KMS-11 (cell line): ENCODE measurements at regions not wholly inside any gene's neighbourhood (a gene's known extent, or its start where the extent isn't known, plus 50 kb on each side); places are given as distances from the start of the nearest gene placed in this dataset.

Experiments
- H2AFZ ChIP-seq: fragments of 200-600 bp; sonication (generic); 2 replicates; pipeline ENCODE4 v1.6.1; 2016; ENCODE audit warnings: antibody characterized with exemption, mixed run types, low read depth
- H3K27ac ChIP-seq: fragments of 200-600 bp; sonication (generic); 2 replicates; pipeline ENCODE4 v1.6.1; 2016; ENCODE audit warnings: mild to moderate bottlenecking, mixed run types
- H3K27me3 ChIP-seq: fragments of 200-600 bp; sonication (generic); 2 replicates; pipeline ENCODE4 v1.6.1; 2017; ENCODE audit warnings: mild to moderate bottlenecking, low read depth, mixed run types, moderate library complexity; ENCODE audit not compliant: insufficient read depth
- H3K36me3 ChIP-seq: fragments of 200-600 bp; sonication (generic); 2 replicates; pipeline ENCODE4 v1.6.1; 2017; ENCODE audit warnings: mild to moderate bottlenecking, mixed run types; ENCODE audit not compliant: insufficient read depth
- H3K4me1 ChIP-seq: fragments of 200-600 bp; sonication (generic); 2 replicates; pipeline ENCODE4 v1.6.1; 2016; ENCODE audit warnings: mild to moderate bottlenecking, low read depth, mixed run types; ENCODE audit not compliant: poor library complexity, severe bottlenecking
- H3K4me2 ChIP-seq: fragments of 200-600 bp; sonication (generic); 2 replicates; pipeline ENCODE4 v1.7.0; 2016; ENCODE audit warnings: mild to moderate bottlenecking, mixed run types
- H3K4me3 ChIP-seq: fragments of 200-600 bp; sonication (generic); IDR thresholded peaks from 2 replicates; pipeline ENCODE4 v1.6.1; 2017; ENCODE audit warnings: low read depth, low read length, mixed read lengths; ENCODE audit not compliant: insufficient read depth
- H3K79me2 ChIP-seq: fragments of 200-600 bp; sonication (generic); 2 replicates; pipeline ENCODE4 v1.6.1; 2016; ENCODE audit warnings: low read depth, mixed run types; ENCODE audit not compliant: insufficient read depth
- H3K9ac ChIP-seq: fragments of 200-600 bp; sonication (generic); 2 replicates; pipeline ENCODE4 v1.6.1; 2016; ENCODE audit warnings: mild to moderate bottlenecking, mixed run types
- H4K20me1 ChIP-seq: fragments of 200-600 bp; sonication (generic); 2 replicates; pipeline ENCODE4 v1.6.1; 2016; ENCODE audit warnings: mild to moderate bottlenecking, mixed run types; ENCODE audit not compliant: insufficient read depth
- CTCF ChIP-seq: fragments of 200-600 bp; sonication (generic); conservative IDR thresholded peaks from 2 replicates; pipeline ENCODE4 v1.6.1; 2017; ENCODE audit warnings: low read depth, mild to moderate bottlenecking, antibody characterized with exemption, low read length, moderate library complexity, mixed read lengths

GRCh38 chr3:165404357-165405027, 208.3 kb upstream of the SLITRK3 start:
- no peak for TF ChIP-seq CTCF
- Histone ChIP-seq H3K4me3 (no peak overlapping the region), H2AFZ (no peak overlapping the region), H3K27me3 (no peaks in the 10 kb centered on the region), H3K36me3 (no peaks in the 10 kb centered on the region), H3K9ac (no peak overlapping the region), H3K4me1 (no peaks in the 10 kb centered on the region), H3K79me2 (no peaks in the 10 kb centered on the region), H3K4me2 (no peak overlapping the region), H4K20me1 (no peaks in the 10 kb centered on the region), H3K27ac (no peak overlapping the region)

DNA sequence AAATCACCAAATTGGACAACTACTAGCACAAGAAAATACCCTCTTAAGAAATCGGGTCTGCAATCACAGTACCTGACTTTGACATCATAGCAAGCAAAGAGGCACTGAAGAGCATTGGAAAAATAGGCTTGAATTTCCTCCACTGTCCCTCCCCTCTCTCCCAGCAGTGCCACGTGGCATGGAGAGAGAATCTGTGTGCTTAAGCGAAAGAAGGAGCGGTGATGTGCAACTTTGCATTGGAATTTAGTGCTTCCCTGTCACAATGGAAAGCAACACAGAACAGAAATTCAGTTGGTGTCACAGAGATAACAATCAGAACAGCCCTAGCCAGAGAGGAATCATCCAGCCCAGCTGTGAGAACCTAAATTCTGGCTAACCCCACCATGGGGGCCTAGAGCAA, 207.5 kb upstream of the SLITRK3 start:
- H3K27ac ChIP-seq = no peak overlapping the region
- H4K20me1 ChIP-seq = no peaks in the 10 kb centered on the region
- H3K9ac ChIP-seq = no peak overlapping the region
- no peaks in the 10 kb centered on the region for H3K27me3 ChIP-seq
- no peaks in the 10 kb centered on the region for H3K4me1 ChIP-seq
- H3K4me3 ChIP-seq = no peak overlapping the region
- no peaks in the 10 kb centered on the region for H3K79me2 ChIP-seq
- no peaks in the 10 kb centered on the region for H3K36me3 ChIP-seq
- no peak overlapping the region for H2AFZ ChIP-seq
- TF ChIP-seq CTCF = no peak
- no peak overlapping the region for H3K4me2 ChIP-seq

DNA sequence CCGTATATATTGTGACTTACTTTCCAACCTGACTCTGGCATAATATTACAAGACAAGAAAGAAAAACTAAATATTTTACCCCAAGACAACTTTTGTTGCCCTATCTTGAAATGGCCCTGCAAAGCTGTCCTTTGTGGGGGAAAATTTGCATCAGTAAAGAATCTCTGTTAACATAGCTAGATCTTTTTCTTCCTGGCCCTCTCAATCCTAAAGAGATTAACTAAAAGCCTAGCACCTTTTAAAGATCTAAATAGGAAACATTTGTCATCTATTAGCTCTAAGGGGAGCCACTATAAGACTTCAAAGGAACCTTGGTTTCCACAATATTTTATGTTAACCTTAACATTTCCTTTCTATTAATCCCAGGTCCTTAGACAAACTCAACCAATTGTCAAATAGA, 199.0 kb upstream of the SLITRK3 start:
- no peaks in the 10 kb centered on the region for H3K36me3 ChIP-seq
- H3K27ac ChIP-seq = no peak overlapping the region
- H3K4me1 ChIP-seq = no peaks in the 10 kb centered on the region
- H4K20me1 ChIP-seq = no peaks in the 10 kb centered on the region
- no peak overlapping the region for H3K4me2 ChIP-seq
- H3K9ac ChIP-seq = no peak overlapping the region
- no peak for TF ChIP-seq CTCF
- H3K27me3 ChIP-seq = no peaks in the 10 kb centered on the region
- no peak overlapping the region for H3K4me3 ChIP-seq
- no peak overlapping the region for H2AFZ ChIP-seq
- no peaks in the 10 kb centered on the region for H3K79me2 ChIP-seq

DNA sequence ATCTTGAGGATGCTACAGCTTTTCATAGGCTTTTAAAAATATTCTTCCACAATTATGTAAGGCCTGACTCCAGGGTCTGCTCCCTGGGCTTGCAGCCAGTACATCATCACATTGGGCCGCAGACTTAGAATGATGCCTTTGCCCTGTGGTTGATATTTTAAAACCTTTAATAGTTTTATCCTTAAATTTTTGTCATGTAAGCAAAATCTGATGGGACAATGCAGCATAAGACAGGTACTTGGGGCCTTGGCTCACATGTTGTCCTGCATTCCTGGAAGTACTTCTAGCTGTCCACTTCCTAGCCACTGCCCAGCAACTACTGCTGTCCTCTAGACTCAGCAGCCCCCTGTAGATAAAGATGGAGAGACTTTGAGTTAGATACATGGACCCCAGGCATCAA, 197.3 kb upstream of the SLITRK3 start:
- Histone ChIP-seq H2AFZ (no peak overlapping the region), H3K79me2 (no peaks in the 10 kb centered on the region), H4K20me1 (no peaks in the 10 kb centered on the region), H3K27ac (no peak overlapping the region), H3K4me1 (no peaks in the 10 kb centered on the region), H3K4me3 (no peak overlapping the region), H3K36me3 (no peaks in the 10 kb centered on the region), H3K27me3 (no peaks in the 10 kb centered on the region), H3K9ac (no peak overlapping the region), H3K4me2 (no peak overlapping the region)
- TF ChIP-seq CTCF = no peak
